ENCODE measurements at regions not wholly inside any gene's neighbourhood (a gene's known extent, or its start where the extent isn't known, plus 50 kb on each side); places are given as distances from the start of the nearest gene placed in this dataset.
"Not testable (repeated sequence)": the region's sequence is repeated elsewhere in the genome, so short reads cannot be mapped to it uniquely, and the experiment has no call there.

DNA sequence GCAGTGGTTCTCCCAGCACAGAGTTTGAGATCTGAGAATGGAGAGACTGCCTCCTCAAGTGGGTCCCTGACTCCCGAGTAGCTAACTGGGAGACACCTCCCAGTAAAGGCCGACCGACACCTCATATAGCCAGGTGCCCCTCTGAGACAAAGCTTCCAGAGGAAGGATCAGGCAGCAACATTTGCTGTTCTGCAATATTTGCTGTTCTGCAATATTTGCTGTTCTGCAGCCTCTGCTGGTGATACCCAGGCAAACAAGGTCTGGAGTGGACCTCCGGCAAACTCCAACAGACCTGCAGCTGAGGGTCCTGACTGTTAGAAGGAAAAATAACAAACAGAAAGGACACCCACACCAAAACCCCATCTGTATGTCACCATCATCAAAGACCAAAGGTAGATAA lies 560.2 kb downstream of the SOX5 start:
- TF ChIP-seq EZH2 (IDR thresholded peaks at IDR 0.05; ENCODE audit: insufficient read depth, poor library complexity, severe bottlenecking); EZH2phosphoT487 (IDR thresholded peaks at IDR 0.05; ENCODE audit: insufficient read depth, low read depth): not testable (repeated sequence)

Data from GM23248 (cell line).